ENCODE measurements at regions not wholly inside any gene's neighbourhood (a gene's known extent, or its start where the extent isn't known, plus 50 kb on each side); places are given as distances from the start of the nearest gene placed in this dataset.
A peak's percentile ranks its signal among the peaks of the same experiment; 100 is the strongest.
"Not testable (repeated sequence)": the region's sequence is repeated elsewhere in the genome, so short reads cannot be mapped to it uniquely, and the experiment has no call there.

DNA sequence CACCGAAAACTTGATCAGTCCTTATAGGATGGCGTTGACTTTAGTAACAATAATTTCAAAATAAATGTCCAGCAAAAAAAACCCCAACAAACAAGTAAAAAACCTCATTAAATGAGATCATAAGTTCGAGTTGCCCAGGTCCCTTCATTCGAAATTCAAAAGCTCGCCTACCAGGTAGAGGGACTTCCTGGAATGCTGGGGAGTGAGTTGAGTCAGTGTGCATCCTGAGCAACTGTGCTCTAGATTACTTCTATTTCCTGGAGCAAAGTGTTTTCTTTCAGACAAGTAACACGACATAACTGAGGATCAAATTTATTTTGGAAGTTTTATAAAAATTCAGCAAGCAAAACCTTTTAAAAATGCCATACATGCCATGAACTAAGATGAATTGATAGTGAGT lies 511.9 kb upstream of the CITED2 start:
- no peak for FAIRE-seq

DNA sequence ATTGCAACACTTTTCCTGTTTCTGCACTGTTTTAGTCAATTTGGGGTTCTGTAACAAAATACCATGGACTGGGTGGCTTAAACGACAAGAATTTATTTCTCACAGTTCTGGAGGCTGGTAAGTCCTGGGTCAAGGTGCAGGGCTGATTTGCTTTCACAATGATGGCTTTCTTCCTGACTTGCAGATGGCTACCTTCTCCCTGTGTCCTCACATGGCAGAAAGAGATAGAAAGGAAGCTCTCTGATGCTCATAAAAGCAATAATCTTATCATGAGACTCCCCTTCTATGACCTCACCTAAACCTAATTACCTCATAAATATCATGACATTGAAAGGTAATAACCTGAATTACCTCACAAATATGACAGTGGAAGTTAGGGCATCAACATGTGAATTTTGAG lies 511.5 kb upstream of the CITED2 start:
- no peak for FAIRE-seq

DNA sequence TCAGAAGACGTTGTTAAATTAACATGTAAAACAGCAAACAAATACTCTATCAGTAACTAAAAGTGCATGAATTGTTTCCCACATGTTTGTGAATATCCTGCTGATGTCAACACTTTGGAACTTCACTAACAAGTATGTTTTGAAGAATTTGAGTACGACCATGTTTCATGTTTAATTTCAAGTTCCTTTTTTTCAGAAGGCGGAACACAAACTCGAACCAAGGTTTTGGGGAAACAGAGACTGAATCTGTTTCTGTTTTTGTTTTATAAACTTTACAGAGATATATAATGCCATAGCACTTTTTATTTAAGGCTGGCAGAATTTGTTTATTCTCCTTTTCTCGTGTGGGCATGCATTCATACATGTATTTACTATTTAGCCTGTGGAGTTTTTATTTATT lies 509.3 kb upstream of the CITED2 start:
- FAIRE-seq: peak; percentile 78

DNA sequence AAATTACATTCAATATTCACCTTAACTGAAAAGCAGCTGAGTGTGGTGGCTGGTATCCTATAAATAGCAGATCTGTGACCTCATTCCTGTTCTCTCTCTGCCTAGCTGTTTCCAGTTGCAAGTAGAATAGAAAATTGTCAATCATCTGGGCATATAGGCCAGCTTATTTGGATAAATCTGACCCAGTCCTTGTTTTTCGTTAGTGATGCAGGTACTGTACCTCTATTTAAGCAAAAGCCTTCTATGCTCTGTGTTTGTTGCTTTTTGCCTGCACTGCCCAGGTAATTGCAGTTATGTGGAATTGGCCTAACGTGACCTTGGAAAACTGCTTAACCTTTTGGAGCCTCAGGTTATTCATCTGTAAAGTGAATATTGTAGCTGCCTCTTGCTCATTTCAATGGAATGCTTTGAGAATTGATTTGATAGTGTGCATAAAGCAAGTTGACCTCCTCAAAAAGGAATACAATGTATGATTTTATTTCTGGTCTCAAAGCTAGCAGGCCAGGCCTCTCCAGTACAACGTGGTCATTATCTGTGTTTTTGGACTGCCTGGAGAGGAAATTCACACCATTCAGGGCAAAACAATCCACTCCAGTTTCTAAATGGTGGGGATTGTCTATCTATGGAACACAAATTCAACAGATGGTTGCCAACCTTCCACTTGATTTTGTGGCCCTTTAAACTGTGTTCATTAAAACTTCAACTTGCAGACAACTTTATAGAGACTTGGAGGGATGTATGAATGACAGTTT lies 508.7 kb upstream of the CITED2 start:
- FAIRE-seq: no peak

DNA sequence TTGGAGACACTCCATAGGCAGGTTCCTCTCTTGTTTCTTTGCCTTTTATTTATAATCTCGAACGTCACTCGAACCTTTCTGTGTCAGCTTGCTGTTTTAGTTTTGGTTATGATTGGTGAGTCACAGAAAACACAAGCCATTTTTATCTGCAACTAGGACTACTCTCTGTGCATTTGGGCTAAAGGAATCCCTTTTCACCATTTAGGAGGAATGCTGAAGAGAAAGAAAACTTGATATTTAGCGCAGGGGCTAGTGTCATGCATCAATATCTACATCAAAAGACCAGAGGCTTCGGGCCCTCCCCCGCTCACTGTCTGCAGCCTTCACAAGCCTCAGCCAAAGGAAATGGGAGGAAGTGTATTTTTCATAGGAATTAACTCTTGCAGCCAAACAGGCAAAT lies 507.8 kb upstream of the CITED2 start:
- no peak for FAIRE-seq

DNA sequence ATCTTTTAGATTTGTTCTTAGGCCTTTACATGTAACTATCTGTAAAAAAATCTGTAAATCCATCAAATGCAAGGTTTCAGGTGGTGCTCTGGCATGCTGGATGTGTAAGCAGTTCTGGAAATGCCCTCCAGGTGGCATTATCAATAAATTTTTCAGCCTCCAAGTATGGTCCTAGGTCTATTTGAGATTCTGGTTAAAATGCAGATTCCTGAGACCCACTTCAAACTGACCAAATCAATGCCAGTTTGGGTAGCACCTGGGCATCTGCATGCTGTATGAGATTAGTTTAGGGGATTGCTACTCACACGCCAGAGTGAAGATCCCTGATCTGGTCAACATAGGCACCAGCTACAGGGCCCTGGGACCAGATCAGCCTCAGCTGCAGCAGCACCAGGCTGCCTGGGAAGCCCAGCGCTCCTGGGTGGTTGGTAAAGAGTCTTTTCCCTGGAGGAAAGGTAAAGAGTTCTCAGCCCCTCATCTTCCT lies 507.3 kb upstream of the CITED2 start:
- no peak for FAIRE-seq

DNA sequence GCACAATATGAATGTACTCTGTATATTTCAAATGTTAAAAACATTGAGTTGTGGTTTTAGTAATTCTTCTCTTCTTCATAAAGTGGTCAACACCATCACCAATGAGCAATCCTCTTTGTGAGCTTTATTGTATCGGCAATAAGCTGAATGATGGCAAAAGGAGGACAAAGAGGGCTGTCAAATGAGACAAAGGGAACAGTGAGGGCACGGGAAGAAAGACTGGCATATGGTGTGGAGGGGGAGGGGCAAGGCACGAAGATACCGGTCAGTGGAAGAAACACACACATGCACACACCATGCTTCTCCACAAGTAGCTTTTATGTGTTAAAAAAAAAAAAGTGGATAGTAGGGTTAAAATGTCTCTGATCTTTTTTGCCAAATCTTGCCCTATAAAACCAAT lies 506.8 kb upstream of the CITED2 start:
- FAIRE-seq: no peak

DNA sequence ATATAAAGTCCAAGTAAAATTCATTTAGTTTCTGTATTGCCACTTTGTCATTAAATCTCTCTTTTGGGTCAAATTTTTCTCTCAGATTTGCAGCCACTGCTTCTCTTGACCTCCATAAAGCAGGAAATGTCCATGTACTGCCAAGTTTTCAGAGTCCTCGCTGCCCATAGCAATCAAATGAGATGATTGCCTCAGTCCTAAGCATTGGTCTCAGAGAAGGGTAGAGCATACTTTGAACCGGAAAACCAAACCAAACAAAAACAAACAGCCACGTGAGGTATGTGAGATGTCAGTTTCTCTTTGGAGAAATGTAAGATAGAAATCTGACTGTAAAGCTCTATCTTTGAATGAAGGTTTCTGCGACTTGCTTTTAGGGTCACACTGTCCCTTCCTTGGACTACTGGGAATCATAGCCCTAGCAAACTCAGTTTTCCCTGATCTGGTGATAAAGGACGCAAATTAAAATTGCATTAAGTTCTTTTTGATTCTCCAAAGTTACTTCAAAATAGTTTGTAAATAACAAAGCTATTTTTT lies 505.4 kb upstream of the CITED2 start:
- no peak for FAIRE-seq

DNA sequence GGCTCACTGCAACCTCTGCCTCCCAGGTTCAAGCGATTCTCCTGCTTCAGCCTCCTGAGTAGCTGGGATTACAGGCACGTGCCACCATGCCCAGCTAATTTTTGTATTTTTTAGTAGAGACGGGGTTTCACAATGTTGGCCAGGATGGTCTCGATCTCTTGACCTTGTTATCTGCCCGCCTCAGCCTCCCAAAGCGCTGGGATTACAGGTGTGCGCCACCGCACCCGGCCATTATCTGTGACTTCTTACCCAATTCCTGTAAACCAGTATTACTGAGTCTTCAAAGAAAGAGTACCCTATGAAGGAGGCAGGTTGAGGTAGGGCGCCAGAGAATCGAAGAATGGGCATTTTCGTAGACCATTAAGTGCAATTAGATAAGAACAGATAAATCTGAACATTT lies 504.8 kb upstream of the CITED2 start:
- FAIRE-seq: not testable (repeated sequence)

DNA sequence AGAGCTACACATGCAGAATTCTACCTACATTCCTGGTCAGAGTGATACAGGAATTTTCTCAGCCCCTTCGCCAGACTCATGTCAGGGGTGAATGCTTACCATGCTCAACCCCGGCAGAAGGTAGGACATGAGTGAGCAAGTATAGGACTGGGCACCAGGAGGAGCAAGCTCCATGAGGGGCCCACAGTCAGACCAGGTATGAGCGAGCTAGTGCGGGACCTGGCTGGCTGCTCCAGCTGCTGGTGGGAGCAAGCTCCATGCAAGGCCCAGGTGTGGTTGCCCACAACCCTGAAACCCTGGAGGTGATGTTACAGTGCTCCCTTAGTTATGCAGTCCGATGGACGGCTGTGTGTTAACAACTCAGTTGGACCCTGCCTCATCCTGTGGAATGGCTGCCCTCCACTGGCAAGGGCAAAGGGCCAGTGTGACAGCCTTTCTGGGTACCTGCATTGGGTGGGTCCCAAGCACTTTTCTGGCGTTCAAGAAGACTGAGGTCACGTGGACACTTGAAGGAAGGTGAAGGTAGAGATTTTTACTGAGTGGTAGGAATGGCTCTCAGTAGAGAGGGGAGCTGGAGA lies 503.5 kb upstream of the CITED2 start:
- FAIRE-seq: no peak

DNA sequence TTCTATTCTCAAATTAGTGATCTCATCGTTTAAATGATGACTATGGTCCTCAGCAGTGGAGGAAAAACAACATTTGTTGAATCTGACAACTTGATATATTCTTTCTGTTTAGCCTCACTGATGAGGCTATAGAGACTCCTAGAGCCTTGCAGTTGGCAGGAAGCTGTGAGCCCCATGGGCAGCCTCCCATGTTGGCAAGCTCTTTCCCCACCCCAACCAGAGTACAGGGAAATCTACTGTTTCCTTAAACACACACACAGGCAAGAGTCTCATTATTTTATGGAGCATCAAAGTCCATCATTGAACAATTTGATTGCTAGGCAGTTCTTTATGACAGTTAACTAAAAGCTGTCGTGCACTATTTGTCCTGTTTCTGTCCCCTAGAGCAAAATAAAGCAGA lies 498.2 kb upstream of the CITED2 start:
- no peak for FAIRE-seq

DNA sequence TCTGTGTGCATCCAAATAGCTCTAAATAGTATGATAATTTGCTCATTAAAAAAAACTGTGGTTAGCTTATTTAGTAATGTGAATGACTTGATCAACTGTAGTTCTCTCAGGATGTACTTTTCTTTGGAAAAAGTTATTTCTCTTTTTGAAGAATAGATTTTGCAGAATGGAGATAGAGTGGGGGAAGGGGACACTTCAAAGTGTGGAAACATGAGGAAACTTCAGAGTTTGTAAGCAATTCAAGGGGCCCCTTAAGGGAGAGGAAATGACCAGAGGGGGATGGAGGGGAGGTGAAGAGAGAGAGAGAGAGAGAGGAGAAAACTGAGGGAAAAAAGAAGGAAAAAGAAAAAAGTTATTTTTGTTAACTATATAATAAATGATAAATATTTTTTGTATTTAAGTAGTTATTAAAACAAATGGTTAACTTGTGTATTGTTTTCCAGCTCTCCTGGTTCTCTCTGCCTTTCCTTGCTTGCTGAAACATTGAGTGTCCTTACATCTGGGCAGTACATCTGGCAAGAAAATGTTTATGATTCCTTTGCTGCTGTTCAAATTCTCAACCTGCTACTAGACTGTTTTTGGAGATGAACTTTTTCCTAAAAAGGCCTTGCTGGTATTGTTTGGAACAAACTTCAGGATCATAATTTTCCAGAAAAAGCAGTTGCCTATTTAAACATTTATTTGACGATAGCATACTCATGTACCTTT lies 497.5 kb upstream of the CITED2 start:
- peak; percentile 68 for FAIRE-seq

DNA sequence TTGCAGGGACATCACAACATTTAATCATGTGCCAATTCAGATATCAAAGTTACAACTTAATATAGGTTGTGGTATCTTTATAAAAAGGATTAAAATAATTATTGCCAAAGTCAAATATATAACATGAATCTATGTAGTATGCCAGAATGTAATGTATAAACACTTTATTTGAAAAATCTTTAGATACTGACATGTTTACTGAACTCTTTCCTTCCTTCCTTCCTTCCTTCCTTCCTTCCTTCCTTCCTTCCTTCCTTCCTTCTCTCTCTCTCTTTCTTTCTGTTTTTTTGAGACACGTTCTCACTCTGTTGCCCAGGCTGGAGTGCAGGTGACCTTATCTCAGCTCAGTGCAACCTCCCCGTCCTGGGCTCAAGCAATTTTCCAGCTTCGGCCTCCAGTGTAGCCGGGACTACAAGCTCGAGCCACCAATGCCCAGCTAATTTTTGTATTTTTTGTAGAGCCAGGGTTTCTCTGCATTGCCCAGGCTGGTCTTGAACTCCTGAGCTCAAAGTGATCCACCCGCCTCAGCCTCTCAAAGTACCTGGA lies 496.8 kb upstream of the CITED2 start:
- no peak for FAIRE-seq

DNA sequence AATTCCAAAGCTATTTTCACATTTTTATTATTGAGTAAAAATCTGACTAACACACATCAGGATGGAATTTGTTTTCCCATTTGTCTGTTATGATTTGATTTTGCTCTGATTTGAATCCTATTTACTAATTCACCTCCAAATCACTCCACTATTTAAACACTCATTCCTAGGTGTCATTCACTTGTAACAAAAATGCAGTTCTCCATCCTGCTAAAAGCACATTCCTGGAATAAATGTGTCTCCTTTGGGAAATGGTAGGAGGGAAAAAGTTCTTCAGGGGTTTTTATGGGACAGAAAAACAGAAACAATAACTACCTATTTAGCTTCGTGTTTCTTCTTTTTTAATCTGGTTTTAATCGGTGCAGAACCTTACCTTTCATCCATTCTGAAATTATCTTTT lies 494.1 kb upstream of the CITED2 start:
- FAIRE-seq: no peak

DNA sequence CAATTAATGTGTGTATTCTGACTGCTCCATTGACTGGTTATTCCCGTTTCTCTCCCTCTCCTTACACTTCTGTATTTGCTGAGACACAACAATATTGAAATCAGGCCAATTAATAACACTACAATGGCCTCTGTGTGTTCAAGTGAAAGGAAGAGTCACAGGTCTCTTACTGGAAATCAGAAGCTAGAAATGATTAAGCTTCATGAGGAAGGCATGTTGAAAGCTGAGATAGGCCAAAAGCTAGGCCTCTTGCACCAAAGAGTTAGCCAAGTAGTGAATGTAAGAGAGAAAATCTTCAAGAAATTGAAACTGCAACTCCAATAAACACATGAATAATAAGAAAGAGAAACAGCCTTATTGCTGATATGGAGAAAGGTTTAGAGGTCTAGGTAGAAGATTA lies 489.5 kb upstream of the CITED2 start:
- no peak for FAIRE-seq

DNA sequence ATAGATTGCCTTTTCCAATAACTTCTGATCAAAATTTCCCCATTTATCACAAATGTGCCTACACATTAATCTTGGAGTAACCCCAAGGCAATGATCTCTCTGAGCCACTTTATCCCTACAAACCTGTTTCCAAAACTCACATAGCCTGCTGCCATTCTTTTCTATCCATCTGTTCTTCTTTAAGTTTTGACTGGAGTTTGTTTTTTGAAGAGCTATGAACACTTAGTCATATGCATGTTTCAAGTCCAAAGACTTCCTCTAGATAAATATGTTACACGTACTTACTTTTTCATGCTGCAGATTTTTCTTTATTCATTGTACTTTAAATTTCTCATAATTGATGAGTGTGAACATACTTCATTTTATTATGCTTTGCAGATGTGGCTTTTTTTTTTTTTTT lies 488.9 kb upstream of the CITED2 start:
- no peak for FAIRE-seq

DNA sequence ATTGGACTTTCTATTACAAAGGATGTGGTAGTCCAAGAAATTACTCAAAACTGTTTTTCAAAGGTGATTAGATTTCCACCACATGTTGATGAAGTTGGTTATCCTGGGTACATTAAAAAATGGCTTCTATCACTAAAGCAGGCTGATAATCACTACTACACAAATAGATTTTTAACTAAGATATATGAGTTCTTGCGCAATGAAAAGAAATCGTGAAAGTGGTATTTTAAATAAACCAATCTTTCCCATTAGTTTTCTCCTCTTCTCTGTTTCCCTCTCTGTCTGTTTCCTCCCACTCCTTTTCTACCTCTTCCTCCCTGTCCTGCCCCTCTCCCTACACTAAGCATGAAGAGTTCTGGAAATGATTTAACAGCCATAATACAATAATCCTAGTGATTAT lies 487.9 kb upstream of the CITED2 start:
- peak; percentile 21 for FAIRE-seq

DNA sequence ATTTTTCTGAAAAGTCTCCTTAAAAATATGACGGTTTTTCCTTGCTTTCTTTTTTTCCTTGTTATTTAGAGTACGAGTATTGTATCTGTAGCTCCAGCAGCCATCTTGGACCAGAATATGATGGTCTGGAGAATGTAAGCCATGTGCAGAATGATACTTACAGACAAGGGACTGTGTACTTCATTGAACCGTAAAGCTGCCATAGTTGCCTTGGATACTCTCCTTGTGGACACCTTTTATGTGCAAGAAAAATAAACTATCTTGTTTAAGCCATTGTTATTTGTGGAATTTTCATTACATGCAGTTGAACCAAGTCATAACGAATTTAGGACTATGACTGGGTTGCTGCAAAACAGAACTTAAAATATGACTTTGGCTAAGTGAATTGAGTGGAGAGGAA lies 485.8 kb upstream of the CITED2 start:
- FAIRE-seq: peak; percentile 95

DNA sequence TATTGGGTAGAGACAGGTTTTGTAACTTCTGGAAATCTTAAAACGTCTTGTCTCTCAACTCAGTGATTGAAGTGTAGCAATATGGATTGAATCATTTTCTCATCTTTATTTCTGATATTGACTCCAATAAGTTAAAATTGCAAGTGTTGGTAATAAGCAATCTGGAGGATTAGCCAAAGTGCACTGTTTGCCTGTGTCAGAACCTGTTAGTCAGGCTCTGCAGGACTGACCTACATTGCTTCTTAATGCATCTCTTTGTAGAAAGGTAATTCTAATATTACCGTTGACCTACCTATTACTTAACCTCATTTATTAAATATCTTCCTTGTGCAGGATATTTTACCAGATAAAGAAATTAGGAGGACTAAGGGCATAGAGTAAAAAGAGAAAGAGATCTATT lies 484.0 kb upstream of the CITED2 start:
- no peak for FAIRE-seq

DNA sequence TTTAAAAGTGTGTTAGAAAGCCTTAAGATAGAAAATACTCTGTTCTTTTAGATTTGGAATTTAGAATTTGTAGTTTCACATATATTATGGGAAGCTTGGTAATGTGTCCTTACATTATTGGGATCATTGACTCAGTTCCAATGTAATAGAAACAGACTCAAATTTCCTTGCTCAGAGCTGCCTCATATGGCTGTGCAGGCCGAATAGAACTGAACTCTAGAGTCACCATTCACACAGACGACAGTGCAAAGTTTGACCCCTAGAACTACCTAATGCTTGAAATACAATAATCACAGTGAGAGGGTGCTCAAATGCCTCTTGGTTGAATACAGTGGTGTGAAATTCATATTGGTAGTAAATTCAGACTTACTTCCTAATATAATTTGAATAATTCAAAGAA lies 482.7 kb upstream of the CITED2 start:
- FAIRE-seq: no peak

DNA sequence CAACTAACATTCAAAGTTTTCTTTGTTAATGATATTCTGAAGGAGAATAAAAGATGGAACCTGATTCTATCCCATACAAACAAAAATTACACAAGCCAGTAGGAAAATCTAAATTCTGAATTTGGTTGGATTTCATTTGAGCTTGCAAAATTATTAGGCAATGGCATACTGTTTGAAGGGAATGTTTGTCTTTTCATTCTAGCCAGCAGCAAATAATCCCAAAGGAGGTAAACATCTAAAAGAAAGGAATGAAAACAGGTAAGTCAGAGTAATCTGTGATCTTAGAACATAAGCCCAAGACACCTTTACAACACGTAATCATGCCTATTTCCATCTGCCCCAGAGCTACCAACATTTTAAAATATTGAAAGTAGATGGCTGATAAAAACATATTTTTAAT lies 482.1 kb upstream of the CITED2 start:
- FAIRE-seq: no peak

DNA sequence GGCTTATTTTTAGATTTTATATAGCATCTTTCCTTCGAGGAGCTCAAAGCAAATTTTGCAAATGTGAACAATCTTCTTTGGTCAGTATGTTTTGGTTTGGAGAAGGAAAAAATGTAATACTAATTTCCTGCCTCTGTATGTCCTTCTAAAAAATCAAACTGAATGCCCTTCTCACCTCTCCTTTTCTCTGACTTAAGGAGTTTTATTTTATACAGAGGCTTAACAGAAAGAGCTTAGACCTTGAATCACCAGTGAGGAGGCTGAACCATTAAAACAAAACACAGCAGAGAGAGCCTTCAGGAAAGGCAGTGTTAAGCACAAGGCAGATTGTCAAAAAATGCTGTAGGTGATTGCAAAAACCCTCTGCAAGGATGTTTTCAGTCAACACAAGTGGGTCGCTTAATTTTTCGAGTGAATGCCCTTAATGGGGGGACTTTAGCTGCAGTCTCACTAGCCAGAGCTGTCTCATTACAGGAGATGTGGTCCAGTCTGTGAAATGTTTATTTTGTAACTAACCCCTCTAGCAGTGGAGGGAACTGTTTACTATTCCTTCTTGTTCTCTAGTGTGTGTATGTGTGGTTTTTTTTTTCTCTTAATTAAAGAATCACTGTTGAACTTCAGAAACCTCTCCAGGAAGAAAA lies 481.3 kb upstream of the CITED2 start:
- peak; percentile 15 for FAIRE-seq
